MM.1S (cell line): ENCODE measurements at regions not wholly inside any gene's neighbourhood (a gene's known extent, or its start where the extent isn't known, plus 50 kb on each side); places are given as distances from the start of the nearest gene placed in this dataset.
"Not testable (repeated sequence)": the region's sequence is repeated elsewhere in the genome, so short reads cannot be mapped to it uniquely, and the experiment has no call there.

ENCODE experiments used
- DNase-seq: peaks from one replicate; pipeline ENCODE4 v3.0.0-alpha.2; 2015
- H2AFZ ChIP-seq: fragments of 300-600 bp; sonication (generic); 2 replicates; pipeline ENCODE4 v1.6.0; 2016; ENCODE audit warnings: antibody characterized with exemption, low read length
- H3F3A ChIP-seq: fragments of 300-600 bp; sonication (generic); 2 replicates; pipeline ENCODE4 v1.6.1; 2016; ENCODE audit warnings: mild to moderate bottlenecking, antibody characterized with exemption, low read length, moderate library complexity, mixed read lengths; ENCODE audit not compliant: insufficient read depth
- H3K27ac ChIP-seq: fragments of 300-600 bp; sonication (generic); 2 replicates; pipeline ENCODE4 v1.5.1; 2016; ENCODE audit warnings: mild to moderate bottlenecking, low read length
- H3K27me3 ChIP-seq: fragments of 300-600 bp; sonication (generic); replicated peaks from 2 replicates; pipeline ENCODE4 v1.6.0; 2016; ENCODE audit warnings: low read length; ENCODE audit not compliant: insufficient read depth
- H3K36me3 ChIP-seq: fragments of 300-600 bp; sonication (generic); replicated peaks from 2 replicates; pipeline ENCODE4 v1.6.1; 2016; ENCODE audit warnings: mild to moderate bottlenecking, low read length, mixed read lengths; ENCODE audit not compliant: insufficient read depth
- H3K4me1 ChIP-seq: fragments of 300-600 bp; sonication (generic); 2 replicates; pipeline ENCODE4 v1.6.1; 2016; ENCODE audit warnings: low read length, mixed read lengths
- H3K4me2 ChIP-seq: fragments of 300-600 bp; sonication (generic); 2 replicates; pipeline ENCODE4 v1.6.0; 2016; ENCODE audit warnings: low read depth, low read length
- H3K4me3 ChIP-seq: fragments of 300-600 bp; sonication (generic); 2 replicates; pipeline ENCODE4 v1.5.1; 2016; ENCODE audit warnings: low read length, mixed read lengths
- H3K79me2 ChIP-seq: fragments of 300-600 bp; sonication (generic); 2 replicates; pipeline ENCODE4 v1.6.1; 2016; ENCODE audit warnings: mixed run types, low read length, mixed read lengths
- H3K9ac ChIP-seq: fragments of 300-600 bp; sonication (generic); 2 replicates; pipeline ENCODE4 v1.6.1; 2016; ENCODE audit warnings: low read length, mixed read lengths
- H3K9me2 ChIP-seq: fragments of 300-600 bp; sonication (generic); replicated peaks from 2 replicates; pipeline ENCODE4 v1.6.1; 2016; ENCODE audit warnings: mild to moderate bottlenecking, low read length, mixed read lengths; ENCODE audit not compliant: insufficient read depth
- H3K9me3 ChIP-seq: fragments of 300-600 bp; sonication (generic); replicated peaks from 2 replicates; pipeline ENCODE4 v1.6.1; 2016; ENCODE audit warnings: mild to moderate bottlenecking, low read length, mixed read lengths; ENCODE audit not compliant: insufficient read depth
- H4K20me1 ChIP-seq: fragments of 300-600 bp; sonication (generic); 2 replicates; pipeline ENCODE4 v1.6.1; 2016; ENCODE audit warnings: mild to moderate bottlenecking, low read length, moderate library complexity, mixed read lengths; ENCODE audit not compliant: insufficient read depth
- EZH2 ChIP-seq: fragments of 300-600 bp; sonication (generic); optimal IDR thresholded peaks from 2 replicates; pipeline ENCODE3; 2017; ENCODE audit warnings: low read depth, mild to moderate bottlenecking, antibody characterized with exemption, low read length, mixed read lengths
- EZH2phosphoT487 ChIP-seq: fragments of 300-600 bp; sonication (generic); IDR thresholded peaks from 2 replicates; pipeline ENCODE4 v1.6.1; 2018; ENCODE audit warnings: antibody characterized with exemption, low read length
- TF ChIP-seq, protein P1 (sequence below): fragments of 300-600 bp; sonication (generic); IDR thresholded peaks from 2 replicates; pipeline ENCODE4 v1.5.1; 2016; ENCODE audit warnings: antibody characterized with exemption, low read length, mixed read lengths

DNA sequence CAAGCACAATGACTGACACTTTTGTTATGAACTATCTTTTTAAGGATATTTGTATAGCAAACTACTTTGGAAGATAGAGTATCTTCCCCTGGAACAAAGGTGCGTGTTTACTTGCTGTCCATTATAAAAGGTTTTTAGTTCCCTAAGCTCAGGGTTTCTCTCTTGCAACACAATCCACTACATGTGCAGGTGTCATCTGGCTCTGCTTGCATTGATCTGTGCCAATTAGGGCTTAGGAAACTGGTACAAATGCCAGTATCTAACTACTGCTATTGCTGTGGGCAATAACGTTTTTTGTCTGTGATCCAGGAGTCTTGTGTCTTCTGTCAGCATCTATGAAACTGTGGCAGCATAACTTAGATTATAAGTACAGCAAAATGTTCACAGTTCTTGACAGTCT, 68.3 kb upstream of the ABCD3 start:
- Histone ChIP-seq H3K27me3 (no peaks in the 10 kb centered on the region), H3K27ac (no peak overlapping the region), H3K9ac (no peak overlapping the region), H3K36me3 (no peaks in the 10 kb centered on the region), H3F3A (no peaks in the 10 kb centered on the region), H3K4me1 (no peaks in the 10 kb centered on the region), H3K4me2 (no peak overlapping the region), H3K9me2 (no peaks in the 10 kb centered on the region), H4K20me1 (no peaks in the 10 kb centered on the region), H3K9me3 (no peaks in the 10 kb centered on the region), H3K4me3 (no peak overlapping the region), H3K79me2 (no peaks in the 10 kb centered on the region), H2AFZ (no peak overlapping the region)
- TF ChIP-seq EZH2: no peak
- TF ChIP-seq, protein P1, sequence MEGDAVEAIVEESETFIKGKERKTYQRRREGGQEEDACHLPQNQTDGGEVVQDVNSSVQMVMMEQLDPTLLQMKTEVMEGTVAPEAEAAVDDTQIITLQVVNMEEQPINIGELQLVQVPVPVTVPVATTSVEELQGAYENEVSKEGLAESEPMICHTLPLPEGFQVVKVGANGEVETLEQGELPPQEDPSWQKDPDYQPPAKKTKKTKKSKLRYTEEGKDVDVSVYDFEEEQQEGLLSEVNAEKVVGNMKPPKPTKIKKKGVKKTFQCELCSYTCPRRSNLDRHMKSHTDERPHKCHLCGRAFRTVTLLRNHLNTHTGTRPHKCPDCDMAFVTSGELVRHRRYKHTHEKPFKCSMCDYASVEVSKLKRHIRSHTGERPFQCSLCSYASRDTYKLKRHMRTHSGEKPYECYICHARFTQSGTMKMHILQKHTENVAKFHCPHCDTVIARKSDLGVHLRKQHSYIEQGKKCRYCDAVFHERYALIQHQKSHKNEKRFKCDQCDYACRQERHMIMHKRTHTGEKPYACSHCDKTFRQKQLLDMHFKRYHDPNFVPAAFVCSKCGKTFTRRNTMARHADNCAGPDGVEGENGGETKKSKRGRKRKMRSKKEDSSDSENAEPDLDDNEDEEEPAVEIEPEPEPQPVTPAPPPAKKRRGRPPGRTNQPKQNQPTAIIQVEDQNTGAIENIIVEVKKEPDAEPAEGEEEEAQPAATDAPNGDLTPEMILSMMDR: no peak
- TF ChIP-seq EZH2phosphoT487: no peak
- DNase-seq: no peak

DNA sequence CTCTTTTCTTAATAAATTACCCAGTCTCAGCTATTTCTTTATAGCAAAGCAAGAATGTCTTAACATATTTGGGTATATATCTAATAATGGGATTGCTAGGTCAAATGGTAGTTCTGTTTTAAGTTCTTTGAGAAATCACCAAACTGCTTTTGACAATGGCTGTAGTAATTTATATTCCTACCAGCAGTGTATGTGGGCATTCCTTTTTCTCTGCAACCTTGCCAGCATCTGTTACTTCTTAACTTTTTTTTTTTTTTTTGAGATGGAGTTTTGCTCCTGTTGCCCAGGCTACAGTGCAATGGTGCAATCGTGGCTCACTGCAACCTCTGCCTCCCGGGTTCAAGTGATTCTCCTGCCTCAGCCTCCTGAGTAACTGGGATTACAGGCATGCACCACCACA, 69.8 kb upstream of the ABCD3 start:
- not testable (repeated sequence) for H3K36me3 ChIP-seq, DNase-seq, H3K4me2 ChIP-seq, H3K9ac ChIP-seq, H3K27me3 ChIP-seq, H3K79me2 ChIP-seq, H3K4me1 ChIP-seq, H2AFZ ChIP-seq, H3K27ac ChIP-seq, H3K4me3 ChIP-seq, H4K20me1 ChIP-seq, H3K9me3 ChIP-seq, H3F3A ChIP-seq, H3K9me2 ChIP-seq

DNA sequence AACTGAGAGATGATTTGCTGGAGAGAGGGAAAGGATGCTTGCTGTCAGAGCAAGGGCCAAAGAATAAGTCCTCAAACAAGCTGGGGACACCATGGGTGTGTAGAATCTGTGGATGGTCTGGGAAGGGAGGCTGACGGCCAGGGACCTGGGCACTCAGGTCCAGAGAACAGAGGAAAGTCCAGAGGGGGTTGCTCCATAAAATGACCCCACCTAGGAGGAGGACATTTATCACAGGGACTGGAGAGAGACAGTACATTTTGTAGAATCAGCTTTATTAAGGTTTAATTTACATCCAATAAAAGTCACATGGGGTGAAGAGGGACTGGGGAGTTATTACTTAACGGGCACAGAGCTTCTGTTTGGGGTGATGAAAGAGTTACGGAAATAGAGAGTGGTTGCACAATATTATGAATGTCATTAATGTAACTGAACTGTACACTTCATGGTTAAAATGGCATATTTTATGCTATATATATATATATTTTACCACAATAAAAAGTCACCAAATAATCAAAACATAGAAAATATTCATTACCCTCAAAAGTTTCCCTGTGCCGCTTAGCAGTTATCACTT, 73.0 kb upstream of the ABCD3 start:
- Histone ChIP-seq H3K9me2 (no peaks in the 10 kb centered on the region), H3K27me3 (no peaks in the 10 kb centered on the region), H3K27ac (no peak overlapping the region), H4K20me1 (no peaks in the 10 kb centered on the region), H3K4me1 (no peaks in the 10 kb centered on the region), H3K79me2 (no peaks in the 10 kb centered on the region), H3F3A (no peaks in the 10 kb centered on the region), H3K9ac (no peak overlapping the region), H2AFZ (no peak overlapping the region), H3K4me3 (no peak overlapping the region), H3K36me3 (no peaks in the 10 kb centered on the region), H3K4me2 (no peak overlapping the region), H3K9me3 (no peaks in the 10 kb centered on the region)
- no peak for DNase-seq
- TF ChIP-seq, protein P1: no peak
- TF ChIP-seq EZH2: no peak
- no peak for TF ChIP-seq EZH2phosphoT487

DNA sequence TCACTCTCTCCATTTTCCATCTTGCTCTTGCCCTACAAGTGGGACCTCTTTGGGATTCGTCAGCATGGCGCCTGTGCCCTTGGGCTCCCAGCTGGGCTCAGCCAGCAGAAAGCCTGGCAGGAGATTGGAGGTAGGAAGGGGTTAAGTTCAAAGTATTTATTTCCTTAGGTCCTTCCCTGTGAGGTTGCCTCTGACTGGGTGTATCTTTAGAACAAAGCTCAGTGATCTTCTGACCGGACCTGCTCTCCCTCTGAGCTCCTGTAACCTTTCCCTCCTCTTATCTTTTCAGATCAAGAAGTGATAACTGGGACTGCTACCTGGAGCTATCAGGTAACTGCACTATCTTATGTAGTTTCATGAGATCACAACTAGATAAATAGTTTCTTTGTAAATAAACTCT, 75.8 kb upstream of the ABCD3 start:
- TF ChIP-seq EZH2phosphoT487: no peak
- TF ChIP-seq EZH2: no peak
- TF ChIP-seq, protein P1: no peak
- H3K36me3 ChIP-seq: no peaks in the 10 kb centered on the region
- H3K9me3 ChIP-seq: no peaks in the 10 kb centered on the region
- H3K27me3 ChIP-seq: no peaks in the 10 kb centered on the region
- H4K20me1 ChIP-seq: no peaks in the 10 kb centered on the region
- H3K27ac ChIP-seq: no peak overlapping the region
- no peak overlapping the region for H3K4me3 ChIP-seq
- no peak overlapping the region for H3K4me2 ChIP-seq
- no peak overlapping the region for H3K9ac ChIP-seq
- no peak for DNase-seq
- no peaks in the 10 kb centered on the region for H3K79me2 ChIP-seq
- no peaks in the 10 kb centered on the region for H3K9me2 ChIP-seq
- H3K4me1 ChIP-seq: no peaks in the 10 kb centered on the region
- H3F3A ChIP-seq: no peaks in the 10 kb centered on the region
- H2AFZ ChIP-seq: no peak overlapping the region
